GM23338 (cell line): ENCODE measurements at regions not wholly inside any gene's neighbourhood (a gene's known extent, or its start where the extent isn't known, plus 50 kb on each side); places are given as distances from the start of the nearest gene placed in this dataset.

Experiments used
- ATAC-seq: fragments of 200-7000 bp; cut with Tn5 transposase; 3 replicates; pipeline ENCODE4 v1.9.1; 2020
- DNase-seq: peaks from one replicate; pipeline ENCODE4 v3.0.0-alpha.2; 2015; ENCODE audit warnings: low spot score
- H2AFZ ChIP-seq: fragments of 200-600 bp; sonication (generic); 2 replicates; pipeline ENCODE4 v1.8.0; 2016; ENCODE audit warnings: antibody characterized with exemption, mild to moderate bottlenecking, moderate library complexity
- H3F3A ChIP-seq: fragments of 200-600 bp; sonication (generic); replicated peaks from 2 replicates; pipeline ENCODE4 v1.8.0; 2017; ENCODE audit warnings: antibody characterized with exemption, mixed run types, low read depth
- H3K27ac ChIP-seq: fragments of 200-600 bp; sonication (generic); 2 replicates; pipeline ENCODE4 v1.6.1; 2016; ENCODE audit warnings: low read depth
- H3K27me3 ChIP-seq: fragments of 200-600 bp; sonication (generic); 2 replicates; pipeline ENCODE4 v1.8.0; 2016; ENCODE audit warnings: mild to moderate bottlenecking, mixed run types, moderate library complexity; ENCODE audit not compliant: insufficient read depth
- H3K36me3 ChIP-seq: fragments of 200-600 bp; sonication (generic); 2 replicates; pipeline ENCODE4 v1.8.0; 2016; ENCODE audit warnings: mild to moderate bottlenecking; ENCODE audit not compliant: insufficient read depth
- H3K4me1 ChIP-seq: fragments of 200-600 bp; sonication (generic); 2 replicates; pipeline ENCODE4 v1.8.0; 2016; ENCODE audit warnings: mild to moderate bottlenecking, moderate library complexity; ENCODE audit not compliant: insufficient read depth
- H3K4me2 ChIP-seq: fragments of 200-600 bp; sonication (generic); 2 replicates; pipeline ENCODE4 v1.7.1; 2017; ENCODE audit warnings: mixed run types
- H3K4me3 ChIP-seq: fragments of 200-600 bp; sonication (generic); 2 replicates; pipeline ENCODE4 v1.6.1; 2016; ENCODE audit warnings: mixed run types
- H3K79me2 ChIP-seq: fragments of 200-600 bp; sonication (generic); replicated peaks from 2 replicates; pipeline ENCODE4 v1.8.0; 2017; ENCODE audit warnings: mild to moderate bottlenecking; ENCODE audit not compliant: insufficient read depth
- H3K9me2 ChIP-seq: fragments of 200-600 bp; sonication (generic); 2 replicates; pipeline ENCODE4 v1.8.0; 2017; ENCODE audit not compliant: insufficient read depth
- H4K20me1 ChIP-seq: fragments of 200-600 bp; sonication (generic); replicated peaks from 2 replicates; pipeline ENCODE4 v1.8.0; 2017; ENCODE audit warnings: mild to moderate bottlenecking; ENCODE audit not compliant: insufficient read depth
- H3K27ac Mint-ChIP-seq: 2 replicates; pipeline ENCODE4 v1.8.0; 2020; ENCODE audit warnings: inconsistent platforms, mild to moderate bottlenecking, moderate library complexity, mixed read lengths
- H3K27me3 Mint-ChIP-seq: 3 replicates; pipeline ENCODE4 v1.8.0; 2022; ENCODE audit warnings: low read depth, mild to moderate bottlenecking, moderate library complexity, mixed read lengths, inconsistent platforms; ENCODE audit not compliant: insufficient read depth, poor library complexity
- H3K36me3 Mint-ChIP-seq: 3 replicates; pipeline ENCODE4 v1.8.0; 2021; ENCODE audit warnings: low read depth, mild to moderate bottlenecking, inconsistent platforms, moderate library complexity, mixed read lengths
- H3K4me1 Mint-ChIP-seq: 3 replicates; pipeline ENCODE4 v1.8.0; 2020; ENCODE audit warnings: mild to moderate bottlenecking, inconsistent platforms, mixed read lengths
- H3K4me3 Mint-ChIP-seq: 3 replicates; pipeline ENCODE4 v1.8.0; 2021; ENCODE audit warnings: moderate library complexity, mild to moderate bottlenecking, inconsistent platforms, mixed read lengths
- H3K9me3 Mint-ChIP-seq: 3 replicates; pipeline ENCODE4 v1.8.0; 2020; ENCODE audit warnings: moderate library complexity, mild to moderate bottlenecking, inconsistent platforms, mixed read lengths
- CREB1 ChIP-seq: fragments of 250-450 bp; sonication (Bioruptor Pico); IDR thresholded peaks from 2 replicates; pipeline ENCODE4 v1.5.0; 2020; ENCODE audit warnings: low read depth, mild to moderate bottlenecking, moderate library complexity
- JUNB ChIP-seq: IDR thresholded peaks from one replicate; pipeline ENCODE4 v1.6.1; 2016; ENCODE audit warnings: antibody characterized with exemption; ENCODE audit not compliant: unreplicated experiment
- POLR2AphosphoS5 ChIP-seq: IDR thresholded peaks from 2 replicates; pipeline ENCODE4 v1.6.1; 2016; ENCODE audit warnings: antibody characterized with exemption, low read depth
- REST ChIP-seq: IDR thresholded peaks from one replicate; pipeline ENCODE4 v1.6.1; 2018; ENCODE audit warnings: antibody characterized with exemption; ENCODE audit not compliant: unreplicated experiment
- STAT1 ChIP-seq: IDR thresholded peaks from one replicate; pipeline ENCODE4 v1.6.1; 2016; ENCODE audit warnings: antibody characterized with exemption; ENCODE audit not compliant: unreplicated experiment
- TF ChIP-seq, protein P1 (sequence below), 2 experiments: fragments of 200-600 bp in 1 of 2; sonication (generic) in 1 of 2; conservative IDR thresholded peaks; 2 replicates each; pipeline versions ENCODE4 v1.5.1 to v1.6.1; 2016 to 2017; ENCODE audit warnings: antibody characterized with exemption in 2 of 2, low read depth in 2 of 2, mild to moderate bottlenecking in 2 of 2, moderate library complexity in 1 of 2
- TF ChIP-seq, protein P2 (sequence below): fragments of 250-450 bp; sonication (Bioruptor Pico); IDR thresholded peaks from 2 replicates; pipeline ENCODE4 v1.5.0; 2020; ENCODE audit warnings: mild to moderate bottlenecking, moderate library complexity
- TF ChIP-seq, protein P3 (sequence below): IDR thresholded peaks from 2 replicates; pipeline ENCODE4 v1.6.1; 2016; ENCODE audit warnings: antibody characterized with exemption

DNA sequence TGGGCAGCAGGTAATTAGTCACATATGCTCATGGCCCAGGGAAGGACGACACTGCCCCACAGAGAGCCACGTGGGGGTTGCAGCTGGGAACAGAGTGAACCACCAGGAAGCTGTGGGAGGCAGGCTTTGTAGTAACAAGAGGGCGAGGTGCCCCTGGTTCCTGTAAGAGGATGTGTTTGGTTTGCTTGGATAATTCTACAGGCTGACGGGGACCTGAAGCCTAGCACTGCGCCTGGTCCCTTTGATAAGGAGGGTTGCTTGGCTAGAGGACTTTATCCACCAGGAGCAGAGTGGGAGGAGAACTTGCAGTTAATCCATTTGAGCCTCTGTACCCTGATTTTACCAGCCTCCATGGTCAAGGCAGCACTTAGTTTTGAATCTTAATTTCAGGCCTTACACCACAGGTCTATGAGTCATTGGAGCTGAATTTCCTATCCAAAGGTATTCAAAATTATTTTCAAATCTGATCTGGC is 67.4 kb upstream of the CLDN10 start:
- Mint-ChIP-seq H3K27ac (no peak overlapping the region), H3K4me3 (no peak overlapping the region), H3K4me1 (no peaks in the 10 kb centered on the region), H3K27me3 (peaks cover 2% of the 10 kb centered on the region), H3K36me3 (no peaks in the 10 kb centered on the region), H3K9me3 (peaks cover 2% of the 10 kb centered on the region; the same call in 1 of the 3 replicates)
- H3K27me3 ChIP-seq: no peaks in the 10 kb centered on the region
- DNase-seq (no peak), ATAC-seq (peak; percentile 48; the same call in 1 of the 3 replicates)
- H2AFZ ChIP-seq: no peak overlapping the region
- H3K4me1 ChIP-seq: no peaks in the 10 kb centered on the region
- H3K4me3 ChIP-seq: no peak overlapping the region
- H3K36me3 ChIP-seq: no peaks in the 10 kb centered on the region
- H4K20me1 ChIP-seq: no peaks in the 10 kb centered on the region
- no peak overlapping the region for H3K4me2 ChIP-seq
- H3F3A ChIP-seq: no peaks in the 10 kb centered on the region
- 0 out of 2 replicates have a peak, but pooled peaks cover 3% of the 10 kb centered on the region for H3K9me2 ChIP-seq
- no peak for TF ChIP-seq POLR2AphosphoS5
- TF ChIP-seq, protein P1, sequence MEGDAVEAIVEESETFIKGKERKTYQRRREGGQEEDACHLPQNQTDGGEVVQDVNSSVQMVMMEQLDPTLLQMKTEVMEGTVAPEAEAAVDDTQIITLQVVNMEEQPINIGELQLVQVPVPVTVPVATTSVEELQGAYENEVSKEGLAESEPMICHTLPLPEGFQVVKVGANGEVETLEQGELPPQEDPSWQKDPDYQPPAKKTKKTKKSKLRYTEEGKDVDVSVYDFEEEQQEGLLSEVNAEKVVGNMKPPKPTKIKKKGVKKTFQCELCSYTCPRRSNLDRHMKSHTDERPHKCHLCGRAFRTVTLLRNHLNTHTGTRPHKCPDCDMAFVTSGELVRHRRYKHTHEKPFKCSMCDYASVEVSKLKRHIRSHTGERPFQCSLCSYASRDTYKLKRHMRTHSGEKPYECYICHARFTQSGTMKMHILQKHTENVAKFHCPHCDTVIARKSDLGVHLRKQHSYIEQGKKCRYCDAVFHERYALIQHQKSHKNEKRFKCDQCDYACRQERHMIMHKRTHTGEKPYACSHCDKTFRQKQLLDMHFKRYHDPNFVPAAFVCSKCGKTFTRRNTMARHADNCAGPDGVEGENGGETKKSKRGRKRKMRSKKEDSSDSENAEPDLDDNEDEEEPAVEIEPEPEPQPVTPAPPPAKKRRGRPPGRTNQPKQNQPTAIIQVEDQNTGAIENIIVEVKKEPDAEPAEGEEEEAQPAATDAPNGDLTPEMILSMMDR (conservative IDR thresholded peaks at IDR 0.05; ENCODE audit: low read depth in 2 of 2): peak in 1 of 2 experiments; percentile 35; a peak in 3 of 4 replicates
- TF ChIP-seq REST: no peak
- TF ChIP-seq STAT1: no peak
- no peaks in the 10 kb centered on the region for H3K79me2 ChIP-seq
- no peak overlapping the region for H3K27ac ChIP-seq

DNA sequence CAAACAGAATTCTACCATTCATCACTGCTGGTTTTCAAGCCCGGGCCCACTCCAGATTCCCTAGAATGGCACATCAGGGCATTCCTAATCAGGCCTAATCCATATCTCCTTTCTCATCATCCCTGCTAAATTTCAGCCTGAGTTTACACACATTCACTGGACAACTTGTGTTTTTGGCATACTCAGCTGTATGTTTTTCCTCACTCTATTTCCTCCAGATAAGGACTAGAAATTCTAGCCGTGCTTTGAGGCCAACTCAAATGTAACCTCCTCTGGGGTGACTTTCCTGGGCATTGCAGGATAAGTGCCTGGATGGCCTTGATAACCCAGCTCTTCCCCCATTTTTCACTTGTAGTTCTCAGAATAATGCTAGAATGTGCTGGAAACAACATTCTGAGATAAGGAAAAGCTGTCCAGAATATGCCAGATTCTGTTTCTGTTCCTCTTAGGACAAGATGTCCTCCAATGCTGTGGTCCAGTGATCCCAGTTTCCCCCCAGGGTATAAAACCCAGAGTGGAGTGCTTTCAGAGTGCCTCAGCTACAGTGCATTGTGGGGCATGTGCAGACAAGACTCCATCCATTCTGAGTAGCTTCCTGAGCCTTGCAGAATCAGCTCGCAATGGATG is 66.9 kb upstream of the CLDN10 start:
- Histone ChIP-seq H3F3A (no peaks in the 10 kb centered on the region), H3K27ac (no peak overlapping the region), H3K9me2 (0 out of 2 replicates have a peak, but pooled peaks cover 3% of the 10 kb centered on the region), H3K4me2 (no peak overlapping the region), H3K27me3 (no peaks in the 10 kb centered on the region), H3K79me2 (no peaks in the 10 kb centered on the region), H4K20me1 (no peaks in the 10 kb centered on the region), H3K36me3 (no peaks in the 10 kb centered on the region), H2AFZ (peak overlapping the region; percentile 63; the same call in 1 of the 2 replicates), H3K4me3 (no peak overlapping the region), H3K4me1 (no peaks in the 10 kb centered on the region)
- H3K36me3 Mint-ChIP-seq: no peaks in the 10 kb centered on the region
- no peak overlapping the region for H3K4me3 Mint-ChIP-seq
- ATAC-seq (no peak), DNase-seq (no peak)
- H3K27me3 Mint-ChIP-seq: peaks cover 2% of the 10 kb centered on the region
- no peaks in the 10 kb centered on the region for H3K4me1 Mint-ChIP-seq
- H3K27ac Mint-ChIP-seq: no peak overlapping the region
- peaks cover 6% of the 10 kb centered on the region; the same call in 1 of the 3 replicates for H3K9me3 Mint-ChIP-seq
- TF ChIP-seq, protein P2, sequence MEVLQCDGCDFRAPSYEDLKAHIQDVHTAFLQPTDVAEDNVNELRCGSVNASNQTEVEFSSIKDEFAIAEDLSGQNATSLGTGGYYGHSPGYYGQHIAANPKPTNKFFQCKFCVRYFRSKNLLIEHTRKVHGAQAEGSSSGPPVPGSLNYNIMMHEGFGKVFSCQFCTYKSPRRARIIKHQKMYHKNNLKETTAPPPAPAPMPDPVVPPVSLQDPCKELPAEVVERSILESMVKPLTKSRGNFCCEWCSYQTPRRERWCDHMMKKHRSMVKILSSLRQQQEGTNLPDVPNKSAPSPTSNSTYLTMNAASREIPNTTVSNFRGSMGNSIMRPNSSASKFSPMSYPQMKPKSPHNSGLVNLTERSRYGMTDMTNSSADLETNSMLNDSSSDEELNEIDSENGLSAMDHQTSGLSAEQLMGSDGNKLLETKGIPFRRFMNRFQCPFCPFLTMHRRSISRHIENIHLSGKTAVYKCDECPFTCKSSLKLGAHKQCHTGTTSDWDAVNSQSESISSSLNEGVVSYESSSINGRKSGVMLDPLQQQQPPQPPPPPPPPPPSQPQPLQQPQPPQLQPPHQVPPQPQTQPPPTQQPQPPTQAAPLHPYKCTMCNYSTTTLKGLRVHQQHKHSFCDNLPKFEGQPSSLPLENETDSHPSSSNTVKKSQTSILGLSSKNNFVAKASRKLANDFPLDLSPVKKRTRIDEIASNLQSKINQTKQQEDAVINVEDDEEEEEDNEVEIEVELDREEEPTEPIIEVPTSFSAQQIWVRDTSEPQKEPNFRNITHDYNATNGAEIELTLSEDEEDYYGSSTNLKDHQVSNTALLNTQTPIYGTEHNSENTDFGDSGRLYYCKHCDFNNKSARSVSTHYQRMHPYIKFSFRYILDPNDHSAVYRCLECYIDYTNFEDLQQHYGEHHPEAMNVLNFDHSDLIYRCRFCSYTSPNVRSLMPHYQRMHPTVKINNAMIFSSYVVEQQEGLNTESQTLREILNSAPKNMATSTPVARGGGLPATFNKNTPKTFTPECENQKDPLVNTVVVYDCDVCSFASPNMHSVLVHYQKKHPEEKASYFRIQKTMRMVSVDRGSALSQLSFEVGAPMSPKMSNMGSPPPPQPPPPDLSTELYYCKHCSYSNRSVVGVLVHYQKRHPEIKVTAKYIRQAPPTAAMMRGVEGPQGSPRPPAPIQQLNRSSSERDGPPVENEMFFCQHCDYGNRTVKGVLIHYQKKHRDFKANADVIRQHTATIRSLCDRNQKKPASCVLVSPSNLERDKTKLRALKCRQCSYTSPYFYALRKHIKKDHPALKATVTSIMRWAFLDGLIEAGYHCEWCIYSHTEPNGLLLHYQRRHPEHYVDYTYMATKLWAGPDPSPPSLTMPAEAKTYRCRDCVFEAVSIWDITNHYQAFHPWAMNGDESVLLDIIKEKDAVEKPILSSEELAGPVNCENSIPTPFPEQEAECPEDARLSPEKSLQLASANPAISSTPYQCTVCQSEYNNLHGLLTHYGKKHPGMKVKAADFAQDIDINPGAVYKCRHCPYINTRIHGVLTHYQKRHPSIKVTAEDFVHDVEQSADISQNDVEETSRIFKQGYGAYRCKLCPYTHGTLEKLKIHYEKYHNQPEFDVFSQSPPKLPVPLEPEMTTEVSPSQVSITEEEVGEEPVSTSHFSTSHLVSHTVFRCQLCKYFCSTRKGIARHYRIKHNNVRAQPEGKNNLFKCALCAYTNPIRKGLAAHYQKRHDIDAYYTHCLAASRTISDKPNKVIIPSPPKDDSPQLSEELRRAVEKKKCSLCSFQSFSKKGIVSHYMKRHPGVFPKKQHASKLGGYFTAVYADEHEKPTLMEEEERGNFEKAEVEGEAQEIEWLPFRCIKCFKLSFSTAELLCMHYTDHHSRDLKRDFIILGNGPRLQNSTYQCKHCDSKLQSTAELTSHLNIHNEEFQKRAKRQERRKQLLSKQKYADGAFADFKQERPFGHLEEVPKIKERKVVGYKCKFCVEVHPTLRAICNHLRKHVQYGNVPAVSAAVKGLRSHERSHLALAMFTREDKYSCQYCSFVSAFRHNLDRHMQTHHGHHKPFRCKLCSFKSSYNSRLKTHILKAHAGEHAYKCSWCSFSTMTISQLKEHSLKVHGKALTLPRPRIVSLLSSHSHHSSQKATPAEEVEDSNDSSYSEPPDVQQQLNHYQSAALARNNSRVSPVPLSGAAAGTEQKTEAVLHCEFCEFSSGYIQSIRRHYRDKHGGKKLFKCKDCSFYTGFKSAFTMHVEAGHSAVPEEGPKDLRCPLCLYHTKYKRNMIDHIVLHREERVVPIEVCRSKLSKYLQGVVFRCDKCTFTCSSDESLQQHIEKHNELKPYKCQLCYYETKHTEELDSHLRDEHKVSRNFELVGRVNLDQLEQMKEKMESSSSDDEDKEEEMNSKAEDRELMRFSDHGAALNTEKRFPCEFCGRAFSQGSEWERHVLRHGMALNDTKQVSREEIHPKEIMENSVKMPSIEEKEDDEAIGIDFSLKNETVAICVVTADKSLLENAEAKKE: no peak
- TF ChIP-seq CREB1 (CRISPR knock-in tag) (no peak), JUNB (no peak)
- TF ChIP-seq, protein P3, sequence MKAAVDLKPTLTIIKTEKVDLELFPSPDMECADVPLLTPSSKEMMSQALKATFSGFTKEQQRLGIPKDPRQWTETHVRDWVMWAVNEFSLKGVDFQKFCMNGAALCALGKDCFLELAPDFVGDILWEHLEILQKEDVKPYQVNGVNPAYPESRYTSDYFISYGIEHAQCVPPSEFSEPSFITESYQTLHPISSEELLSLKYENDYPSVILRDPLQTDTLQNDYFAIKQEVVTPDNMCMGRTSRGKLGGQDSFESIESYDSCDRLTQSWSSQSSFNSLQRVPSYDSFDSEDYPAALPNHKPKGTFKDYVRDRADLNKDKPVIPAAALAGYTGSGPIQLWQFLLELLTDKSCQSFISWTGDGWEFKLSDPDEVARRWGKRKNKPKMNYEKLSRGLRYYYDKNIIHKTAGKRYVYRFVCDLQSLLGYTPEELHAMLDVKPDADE: no peak
